ENCODE measurements at regions not wholly inside any gene's neighbourhood (a gene's known extent, or its start where the extent isn't known, plus 50 kb on each side); places are given as distances from the start of the nearest gene placed in this dataset.

DNA sequence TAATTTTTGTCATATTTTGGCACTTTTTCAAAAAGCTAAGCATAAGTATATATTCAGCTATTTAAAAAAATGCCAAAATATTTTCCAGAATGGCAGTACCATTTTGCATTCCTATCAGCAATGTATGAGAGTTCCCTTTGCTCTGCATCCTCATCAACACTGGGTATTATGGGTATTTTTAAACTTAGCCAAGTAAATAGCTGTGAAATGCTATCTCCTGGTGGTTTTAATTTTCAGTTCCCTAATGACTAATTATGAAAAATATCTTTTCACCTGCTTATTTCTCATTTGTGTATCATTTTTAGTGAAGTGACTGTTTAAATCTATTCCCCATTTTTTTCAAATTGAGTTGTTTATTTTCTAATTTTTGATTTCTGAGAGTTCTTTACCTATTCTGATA, 199.7 kb upstream of the NECTIN3 start:
- TF ChIP-seq GATA3 (IDR thresholded peaks at IDR 0.05; ENCODE audit: low read depth, low read length) = no peak
- TF ChIP-seq GATA2 (IDR thresholded peaks at IDR 0.05; ENCODE audit: low read depth, low read length) = no peak

Data from SH-SY5Y (cell line).